HG02973 (cell line): ENCODE measurements at regions not wholly inside any gene's neighbourhood (a gene's known extent, or its start where the extent isn't known, plus 50 kb on each side); places are given as distances from the start of the nearest gene placed in this dataset.
"Not testable (repeated sequence)": the region's sequence is repeated elsewhere in the genome, so short reads cannot be mapped to it uniquely, and the experiment has no call there.

Source experiments
- ATAC-seq: cut with Tn5 transposase; IDR thresholded peaks from one replicate; pipeline ENCODE4 v1.9.1; 2021; ENCODE audit warnings: moderate library complexity; ENCODE audit not compliant: unreplicated experiment

DNA sequence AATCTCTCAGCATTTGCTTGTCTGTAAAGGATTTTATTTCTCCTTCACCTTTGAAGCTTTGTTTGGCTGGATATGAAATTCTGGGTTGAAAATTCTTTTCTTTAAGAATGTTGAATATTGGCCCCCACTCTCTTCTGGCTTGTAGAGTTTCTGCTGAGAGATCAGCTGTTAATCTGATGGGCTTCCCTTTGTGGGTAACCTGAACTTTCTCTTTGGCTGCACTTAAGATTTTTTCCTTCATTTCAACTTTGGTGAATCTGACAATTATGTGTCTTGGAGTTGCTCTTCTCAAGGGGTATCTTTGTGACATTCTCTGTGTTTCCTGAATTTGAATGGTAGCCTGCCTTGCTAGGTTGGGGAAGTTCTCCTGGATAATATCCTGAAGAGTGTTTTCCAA, 189.4 kb downstream of the TTC6 start:
- ATAC-seq, result not testable (repeated sequence)

- ATAC-seq, result not testable (repeated sequence)
These were observed 189.9 kb downstream of the TTC6 start for GRCh38 chr14:37785298-37785697.

DNA sequence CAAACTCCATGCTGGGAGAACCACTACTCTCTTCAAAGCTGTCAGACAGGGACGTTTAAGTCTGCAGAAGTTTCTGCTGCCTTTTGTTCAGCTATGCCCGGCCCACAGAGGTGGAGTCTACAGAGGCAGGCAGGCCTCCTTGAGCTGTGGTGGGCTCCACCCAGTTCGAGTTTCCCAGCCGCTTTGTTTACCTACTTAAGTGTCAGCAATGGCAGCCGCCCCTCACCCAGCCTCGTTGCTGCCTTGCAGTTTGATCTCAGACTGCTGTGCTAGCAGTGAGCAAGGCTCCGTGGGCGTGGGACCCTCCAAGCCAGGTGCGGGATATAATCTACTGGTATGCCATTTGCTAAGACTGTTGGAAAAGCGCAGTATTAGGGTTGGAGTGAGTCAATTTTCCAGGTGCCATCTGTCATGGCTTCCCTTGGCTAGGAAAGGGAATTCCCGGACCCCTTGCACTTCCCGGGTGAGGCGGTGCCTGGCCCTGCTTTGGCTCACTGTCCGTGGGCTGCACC, 190.7 kb downstream of the TTC6 start:
- ATAC-seq, result not testable (repeated sequence)

DNA sequence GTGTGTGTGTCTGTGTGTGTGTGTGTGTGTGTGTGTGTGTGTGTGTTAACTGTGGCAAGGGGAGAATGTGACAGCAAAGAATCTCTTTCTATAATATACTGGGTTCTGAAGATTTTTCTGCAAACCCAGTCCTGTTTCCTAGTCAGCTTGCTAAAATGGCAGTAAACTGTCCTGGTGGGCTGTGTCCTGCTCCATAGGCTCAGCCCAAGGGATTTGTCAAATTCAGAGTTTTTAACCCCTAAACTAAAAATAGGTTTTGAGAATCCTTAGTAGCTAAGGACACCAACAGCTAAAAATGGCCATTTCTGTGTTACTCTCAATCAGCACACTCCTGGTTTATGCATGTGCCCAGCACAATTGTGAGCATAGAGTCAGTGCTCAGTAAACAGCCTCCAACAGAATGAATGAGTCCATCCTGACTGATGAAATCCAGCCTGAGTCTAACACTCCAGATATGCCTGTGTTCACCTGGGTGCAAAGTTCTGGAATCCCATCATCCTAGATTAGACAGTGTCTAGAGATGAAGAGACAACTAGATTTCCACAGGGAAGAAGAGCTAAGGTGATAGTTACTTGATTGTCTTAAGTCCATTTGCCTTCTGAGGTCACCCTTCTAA, 192.6 kb downstream of the TTC6 start:
- no peak for ATAC-seq

- ATAC-seq, result no peak
These were observed 196.1 kb downstream of the TTC6 start for GRCh38 chr14:37791384-37792036.

GRCh38 chr14:37792124-37792523, 196.7 kb downstream of the TTC6 start:
- ATAC-seq, result no peak

DNA sequence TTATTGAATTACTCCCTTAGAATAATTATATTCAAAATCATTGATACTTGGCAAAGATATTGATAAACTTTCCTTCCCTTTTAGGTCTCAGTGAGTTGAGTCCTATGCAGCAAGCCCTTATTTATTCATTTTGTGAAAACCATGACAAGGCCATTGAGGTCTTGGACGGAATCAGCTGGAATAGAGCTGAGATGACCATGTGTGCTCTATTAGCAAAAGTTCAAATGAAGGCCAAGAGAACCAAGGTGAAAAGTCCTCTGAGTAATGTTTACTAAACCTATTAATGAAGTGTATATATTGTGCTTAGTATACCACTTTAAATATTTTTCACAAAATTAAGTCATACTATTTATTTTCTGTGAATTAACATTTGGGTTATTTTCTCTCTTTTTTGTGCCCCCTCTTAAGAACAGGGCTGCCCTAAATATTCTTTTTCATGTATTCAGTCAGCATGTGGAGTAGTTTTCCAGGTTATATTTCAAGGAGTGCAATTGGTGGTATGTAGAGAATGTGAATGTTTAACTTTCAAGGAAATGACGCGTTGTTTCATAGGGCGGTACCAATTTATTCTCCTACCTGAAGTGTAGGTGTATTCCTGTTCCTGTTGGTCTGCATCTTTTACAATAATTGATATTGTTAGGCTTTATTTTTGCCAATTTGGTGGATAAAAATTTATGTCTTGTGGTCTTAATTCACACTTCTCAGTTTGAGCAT, 201.4 kb downstream of the TTC6 start:
- ATAC-seq, result no peak

DNA sequence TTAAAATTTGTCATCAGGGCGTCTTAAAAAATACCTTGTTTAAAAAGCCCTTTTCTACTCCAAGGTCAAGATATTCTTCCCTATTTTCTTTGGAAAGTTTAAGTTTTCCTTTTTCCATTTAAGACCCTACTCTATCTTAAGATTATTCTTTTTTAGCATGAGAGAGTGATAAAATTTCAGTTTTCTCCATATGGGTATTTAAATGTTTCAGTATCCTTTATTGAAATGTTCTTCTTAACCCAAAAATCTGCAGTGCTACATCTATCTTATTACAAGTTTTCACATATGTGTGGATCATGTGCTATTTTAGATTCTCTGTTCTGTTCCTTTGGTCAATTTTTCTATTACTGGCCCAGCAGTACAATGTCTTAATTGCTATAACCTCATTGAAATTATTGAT, 202.2 kb downstream of the TTC6 start:
- no peak for ATAC-seq

- ATAC-seq, result no peak
These were observed 212.3 kb downstream of the TTC6 start for GRCh38 chr14:37807722-37808121.

DNA sequence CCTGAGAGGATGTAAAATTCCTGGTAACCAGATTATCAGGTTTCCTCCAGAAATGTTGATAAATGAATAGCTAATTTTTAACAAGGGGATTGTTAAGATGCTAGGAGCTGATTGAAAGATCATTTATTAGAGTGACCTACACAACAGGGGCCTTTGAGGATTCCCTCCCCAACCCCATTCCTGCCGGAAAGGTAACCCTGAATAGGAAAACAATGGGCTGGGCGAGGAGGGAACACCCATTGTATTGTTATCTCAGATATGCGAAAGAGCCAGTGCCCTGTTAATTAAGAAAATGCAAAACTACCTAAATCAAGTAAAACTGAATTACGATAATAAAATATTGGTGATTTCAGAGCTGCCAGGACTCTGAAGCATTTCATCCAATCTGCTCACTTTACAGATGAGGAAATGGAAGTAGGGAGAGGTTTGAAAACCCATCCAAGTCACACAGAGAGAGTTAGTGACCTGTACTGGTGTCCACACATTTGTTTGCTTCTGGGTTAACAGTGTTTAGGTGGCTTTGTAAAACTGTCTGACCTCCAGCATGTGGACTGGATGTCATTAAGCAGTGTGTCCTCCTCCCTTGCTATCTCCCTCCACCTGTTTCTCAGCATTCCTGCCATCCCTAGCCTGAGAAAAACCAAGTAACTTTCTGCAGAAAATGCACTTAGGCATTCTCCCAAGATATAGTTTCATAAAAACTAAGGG, 214.8 kb downstream of the TTC6 start:
- ATAC-seq, result no peak

- ATAC-seq, result no peak
These were observed 218.3 kb downstream of the TTC6 start for GRCh38 chr14:37813732-37814131.

DNA sequence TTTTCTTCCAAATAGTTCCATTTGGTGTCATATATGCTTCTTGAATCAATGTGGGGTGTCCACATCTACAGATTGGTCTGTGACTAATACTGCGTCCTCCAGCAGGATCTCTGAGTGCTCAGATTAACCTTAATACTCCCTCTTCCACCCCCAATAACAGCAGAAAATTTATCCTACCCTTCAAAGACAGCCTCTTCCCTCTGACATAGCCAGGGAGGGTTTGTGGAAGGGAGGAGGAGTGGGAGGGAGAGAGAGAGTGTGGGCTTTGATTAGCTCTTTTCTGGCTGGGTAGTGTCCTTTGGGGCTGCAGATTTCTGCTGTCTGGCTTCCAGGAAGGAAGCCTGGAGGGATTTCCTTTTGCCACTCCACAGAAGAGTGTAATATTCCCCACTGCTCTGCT, 220.7 kb downstream of the TTC6 start:
- ATAC-seq, result no peak

DNA sequence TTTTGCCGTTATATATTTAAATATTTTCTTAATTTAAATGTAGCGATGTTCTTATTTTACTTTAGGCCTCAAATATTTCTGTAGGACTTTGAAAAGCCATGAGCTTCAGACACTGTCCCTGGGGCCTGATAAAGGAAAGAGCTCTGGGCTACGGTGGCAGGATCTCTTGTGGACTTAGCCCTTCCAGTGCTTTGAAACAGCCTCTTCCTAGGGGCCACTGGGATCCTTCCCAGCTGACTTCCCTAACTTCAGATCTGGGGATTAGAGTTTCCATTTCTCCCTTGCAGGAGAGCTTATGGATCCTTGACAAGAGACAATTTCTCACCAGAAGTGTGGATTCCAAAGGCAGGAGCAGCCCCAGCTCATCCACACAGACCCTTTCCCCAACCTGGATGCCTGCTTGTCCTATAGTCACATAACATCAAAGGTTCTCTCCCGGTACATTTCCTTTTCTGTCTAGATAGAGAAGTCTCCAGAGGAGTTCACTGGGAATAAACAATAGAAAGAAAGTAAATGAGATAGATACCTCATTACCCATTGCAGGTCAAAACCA, 221.4 kb downstream of the TTC6 start:
- ATAC-seq, result no peak

- no peak for ATAC-seq
These were observed 224.0 kb downstream of the TTC6 start for GRCh38 chr14:37819155-37820015.

- ATAC-seq, result not testable (repeated sequence)
These were observed 225.4 kb downstream of the TTC6 start for GRCh38 chr14:37820810-37821209.

DNA sequence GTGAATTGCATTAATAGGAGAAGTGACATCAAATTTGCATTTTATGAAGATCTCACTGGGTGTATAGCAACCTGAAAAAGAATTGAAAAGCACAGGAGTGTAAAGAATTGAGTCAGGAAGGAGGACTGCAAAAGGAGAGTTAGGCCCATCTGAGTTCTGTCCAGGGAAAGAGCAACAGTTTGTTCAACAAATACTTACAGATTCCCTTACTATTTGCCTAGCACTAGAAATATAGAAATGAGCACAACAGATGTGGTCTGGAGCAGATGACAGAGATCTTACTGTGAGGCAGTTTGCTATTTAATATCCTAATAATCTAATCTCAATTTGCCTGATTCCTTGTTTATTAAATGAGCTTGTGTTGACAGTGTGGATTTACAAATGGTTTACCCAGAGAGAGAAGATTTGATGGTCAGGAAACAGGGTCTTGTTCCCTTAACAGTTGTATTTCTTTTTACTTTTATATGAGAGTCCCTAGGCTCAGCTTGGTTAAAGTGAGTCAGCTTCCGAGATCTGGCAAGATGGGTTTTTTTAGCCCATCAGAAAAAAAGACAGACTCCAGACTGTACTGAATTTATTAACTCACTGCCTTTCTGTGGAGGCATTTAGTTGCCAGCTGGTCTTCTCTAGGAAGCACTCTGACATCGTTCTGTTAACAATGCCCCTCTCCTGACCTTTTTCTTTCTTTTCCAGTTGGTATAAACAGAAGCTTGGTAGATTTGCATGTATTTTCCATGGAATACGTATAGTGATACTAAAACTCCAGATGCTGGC, 229.7 kb downstream of the TTC6 start:
- ATAC-seq, result no peak

- ATAC-seq, result no peak
These were observed 231.4 kb downstream of the TTC6 start for GRCh38 chr14:37826869-37827268.

DNA sequence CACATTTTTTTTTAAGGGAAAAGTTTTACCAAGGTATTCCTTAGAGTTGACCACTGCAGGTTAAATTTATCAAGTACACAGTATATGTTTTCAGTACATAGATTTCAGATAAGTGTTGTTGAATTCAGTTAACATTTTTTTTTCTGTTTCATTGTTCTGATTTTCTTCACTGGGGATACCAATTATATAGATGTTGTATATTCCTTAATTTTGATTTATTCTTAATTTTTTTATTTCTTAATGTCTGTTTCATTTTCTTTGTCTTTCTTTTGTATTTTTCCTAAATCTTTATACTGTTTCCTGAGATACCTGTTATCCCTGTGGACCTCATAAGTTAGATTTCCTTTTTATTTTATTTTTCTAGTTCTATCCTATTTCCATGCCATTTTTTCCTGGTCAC, 234.8 kb downstream of the TTC6 start:
- ATAC-seq, result no peak

- no peak for ATAC-seq
These were observed 238.8 kb downstream of the TTC6 start for GRCh38 chr14:37834275-37834674.
